Endodermal cell (in vitro differentiated cells): ENCODE measurements at regions not wholly inside any gene's neighbourhood (a gene's known extent, or its start where the extent isn't known, plus 50 kb on each side); places are given as distances from the start of the nearest gene placed in this dataset.

Source experiments
- DNase-seq: peaks from one replicate; pipeline ENCODE4 v3.0.0-alpha.2; 2017
- H3K27ac ChIP-seq: 2 replicates; pipeline ENCODE4 v1.5.1; 2013; ENCODE audit warnings: mild to moderate bottlenecking, low read depth, low read length, moderate library complexity
- H3K27me3 ChIP-seq: 2 replicates; pipeline ENCODE4 v1.6.1; 2013; ENCODE audit warnings: mild to moderate bottlenecking, low read length, moderate library complexity; ENCODE audit not compliant: insufficient read depth, control insufficient read depth, poor library complexity, severe bottlenecking
- H3K36me3 ChIP-seq: 2 replicates; pipeline ENCODE4 v1.7.0; 2013; ENCODE audit warnings: mild to moderate bottlenecking, low read length, moderate library complexity; ENCODE audit not compliant: control insufficient read depth, insufficient read depth
- H3K4me1 ChIP-seq: one replicate; pipeline ENCODE4 v1.7.0; 2013; ENCODE audit warnings: low read length; ENCODE audit not compliant: control insufficient read depth, insufficient read depth
- H3K4me3 ChIP-seq: 2 replicates; pipeline ENCODE4 v1.5.1; 2013; ENCODE audit warnings: mild to moderate bottlenecking, low read length, moderate library complexity
- H3K9ac ChIP-seq: 2 replicates; pipeline ENCODE4 v1.6.1; 2013; ENCODE audit warnings: mild to moderate bottlenecking, low read length, moderate library complexity; ENCODE audit not compliant: poor library complexity, severe bottlenecking; ENCODE audit errors: extremely low read depth
- H3K9me3 ChIP-seq: 2 replicates; pipeline ENCODE4 v1.6.1; 2013; ENCODE audit warnings: mild to moderate bottlenecking, low read length, moderate library complexity; ENCODE audit not compliant: control insufficient read depth
- H3K27ac Mint-ChIP-seq: 2 replicates; pipeline ENCODE4 v1.8.0; 2020; ENCODE audit warnings: mixed read lengths
- H3K27me3 Mint-ChIP-seq: 2 replicates; pipeline ENCODE4 v1.8.0; 2021; ENCODE audit warnings: mild to moderate bottlenecking, mixed read lengths; ENCODE audit not compliant: insufficient read depth
- H3K36me3 Mint-ChIP-seq: 2 replicates; pipeline ENCODE4 v1.8.0; 2020; ENCODE audit warnings: low read depth, mixed read lengths
- H3K4me1 Mint-ChIP-seq: 2 replicates; pipeline ENCODE4 v1.8.0; 2020; ENCODE audit warnings: mixed read lengths
- H3K4me3 Mint-ChIP-seq: 2 replicates; pipeline ENCODE4 v1.8.0; 2020; ENCODE audit warnings: mild to moderate bottlenecking, moderate library complexity, mixed read lengths
- H3K9me3 Mint-ChIP-seq: 2 replicates; pipeline ENCODE4 v1.8.0; 2020; ENCODE audit warnings: mild to moderate bottlenecking, mixed read lengths
- WGBS, 2 experiments: methylation state at CpG; one replicate each; pipeline versions ENCODE4 v1.1.5 to v1.1.7; 2013; ENCODE audit warnings: missing lambda C conversion rate in 2 of 2, mixed read lengths in 1 of 2; ENCODE audit not compliant: insufficient coverage in 1 of 2, insufficient read length in 1 of 2; 5-methylcytosine and 5-hydroxymethylcytosine counted together
- TF ChIP-seq, protein P1 (sequence below): fragments of 200-600 bp; sonication (generic); conservative IDR thresholded peaks from 2 replicates; pipeline ENCODE4 v1.5.0; 2021; ENCODE audit warnings: antibody characterized with exemption, mild to moderate bottlenecking

DNA sequence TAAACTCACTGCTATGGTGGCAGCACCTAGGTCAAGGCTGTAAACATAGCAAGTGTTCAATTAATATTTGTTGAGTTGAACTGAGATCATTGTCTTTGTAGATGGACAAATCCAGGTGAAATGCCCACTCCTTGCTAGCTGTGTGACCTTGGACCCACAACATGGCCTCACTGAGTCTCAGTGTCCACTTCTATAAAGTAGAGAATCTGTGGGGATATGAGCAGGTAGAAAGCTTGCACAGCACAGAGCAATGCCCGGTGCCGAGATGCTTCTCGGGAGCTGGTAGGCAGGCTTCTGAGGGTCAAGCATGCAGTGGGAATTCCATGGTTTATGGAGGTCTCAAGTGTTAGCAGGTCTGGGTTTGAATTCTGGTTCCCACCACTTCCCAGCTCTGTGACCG is 97.9 kb upstream of the SYT13 start:
- DNase-seq = no peak
- Mint-ChIP-seq H3K36me3 (no peaks in the 10 kb centered on the region), H3K27ac (no peak overlapping the region), H3K4me3 (no peak overlapping the region), H3K27me3 (peaks cover 2% of the 10 kb centered on the region), H3K9me3 (no peaks in the 10 kb centered on the region), H3K4me1 (no peaks in the 10 kb centered on the region)
- Histone ChIP-seq H3K9me3 (no peaks in the 10 kb centered on the region), H3K4me3 (no peak overlapping the region), H3K9ac (no peak overlapping the region), H3K4me1 (no peaks in the 10 kb centered on the region), H3K27ac (no peak overlapping the region), H3K27me3 (no peaks in the 10 kb centered on the region), H3K36me3 (no peaks in the 10 kb centered on the region)
- 95 to 96% methylated on average over 4 of the region's 4 CpGs for WGBS, 2 experiments
- TF ChIP-seq, protein P1, sequence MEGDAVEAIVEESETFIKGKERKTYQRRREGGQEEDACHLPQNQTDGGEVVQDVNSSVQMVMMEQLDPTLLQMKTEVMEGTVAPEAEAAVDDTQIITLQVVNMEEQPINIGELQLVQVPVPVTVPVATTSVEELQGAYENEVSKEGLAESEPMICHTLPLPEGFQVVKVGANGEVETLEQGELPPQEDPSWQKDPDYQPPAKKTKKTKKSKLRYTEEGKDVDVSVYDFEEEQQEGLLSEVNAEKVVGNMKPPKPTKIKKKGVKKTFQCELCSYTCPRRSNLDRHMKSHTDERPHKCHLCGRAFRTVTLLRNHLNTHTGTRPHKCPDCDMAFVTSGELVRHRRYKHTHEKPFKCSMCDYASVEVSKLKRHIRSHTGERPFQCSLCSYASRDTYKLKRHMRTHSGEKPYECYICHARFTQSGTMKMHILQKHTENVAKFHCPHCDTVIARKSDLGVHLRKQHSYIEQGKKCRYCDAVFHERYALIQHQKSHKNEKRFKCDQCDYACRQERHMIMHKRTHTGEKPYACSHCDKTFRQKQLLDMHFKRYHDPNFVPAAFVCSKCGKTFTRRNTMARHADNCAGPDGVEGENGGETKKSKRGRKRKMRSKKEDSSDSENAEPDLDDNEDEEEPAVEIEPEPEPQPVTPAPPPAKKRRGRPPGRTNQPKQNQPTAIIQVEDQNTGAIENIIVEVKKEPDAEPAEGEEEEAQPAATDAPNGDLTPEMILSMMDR = no peak

DNA sequence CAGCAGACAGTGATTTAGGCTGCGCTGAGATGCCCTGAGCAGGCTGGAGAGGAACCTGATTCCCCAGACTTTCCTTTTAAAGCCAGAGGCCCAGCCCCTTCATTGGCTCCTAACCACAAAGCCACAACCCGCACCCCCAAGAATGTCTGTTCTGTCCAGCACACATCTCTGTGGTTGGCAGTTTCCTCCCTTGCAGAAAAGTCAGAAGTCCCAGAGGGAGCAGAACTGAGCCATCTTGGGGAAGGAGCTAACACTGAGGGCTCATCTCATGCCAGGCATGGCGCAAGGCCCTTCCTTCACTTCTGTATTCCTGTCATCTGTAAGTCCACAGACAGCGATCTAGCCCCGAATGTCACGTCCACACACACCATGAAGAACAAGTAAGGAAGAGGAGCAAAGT is 97.1 kb upstream of the SYT13 start:
- Mint-ChIP-seq H3K4me1 (no peaks in the 10 kb centered on the region), H3K27me3 (peaks cover 2% of the 10 kb centered on the region), H3K36me3 (no peaks in the 10 kb centered on the region), H3K27ac (no peak overlapping the region), H3K9me3 (no peaks in the 10 kb centered on the region), H3K4me3 (no peak overlapping the region)
- no peaks in the 10 kb centered on the region for H3K36me3 ChIP-seq
- WGBS, 2 experiments = 86 to 93% methylated on average over 5 to 6 of the region's 6 CpGs
- H3K27ac ChIP-seq = no peak overlapping the region
- no peak overlapping the region for H3K9ac ChIP-seq
- no peaks in the 10 kb centered on the region for H3K9me3 ChIP-seq
- TF ChIP-seq, protein P1 = no peak
- H3K27me3 ChIP-seq = no peaks in the 10 kb centered on the region
- H3K4me1 ChIP-seq = no peaks in the 10 kb centered on the region
- DNase-seq = no peak
- H3K4me3 ChIP-seq = no peak overlapping the region

DNA sequence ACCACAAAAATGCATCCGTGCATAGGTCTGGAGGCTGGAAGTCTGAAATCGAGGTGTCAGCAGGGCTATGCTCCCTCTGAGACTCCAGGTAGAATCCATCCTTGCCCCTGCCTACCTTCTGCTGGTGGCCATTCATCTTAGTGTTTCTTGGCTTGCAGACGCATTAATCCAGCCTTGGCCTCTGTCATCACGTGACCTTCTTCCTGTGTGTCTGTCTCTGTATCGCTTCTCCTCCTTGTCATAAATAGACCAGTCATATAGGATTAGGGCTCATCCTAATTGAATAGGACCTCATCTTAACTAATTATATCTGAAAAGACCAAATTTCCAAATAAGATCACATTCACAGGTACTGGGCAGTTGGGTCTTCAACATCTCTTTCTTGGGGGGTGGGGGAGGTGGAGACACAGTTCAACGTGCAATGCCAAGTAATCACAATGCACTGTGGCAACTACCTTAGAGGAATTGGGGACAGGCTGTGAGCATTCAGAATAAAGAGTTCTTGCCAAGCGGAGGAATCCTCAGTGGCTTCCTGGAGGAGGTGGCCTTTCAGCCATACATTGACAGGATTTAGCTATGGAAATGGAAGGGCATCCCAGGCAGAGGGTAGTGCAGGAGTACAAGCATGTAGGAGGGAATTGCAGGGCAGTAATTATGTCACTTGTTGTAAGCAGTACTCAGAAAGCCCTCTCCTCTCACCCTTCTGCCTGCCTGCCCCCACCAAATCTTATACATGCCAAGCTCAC is 96.2 kb upstream of the SYT13 start:
- H3K27ac ChIP-seq = no peak overlapping the region
- Mint-ChIP-seq H3K9me3 (no peaks in the 10 kb centered on the region), H3K27ac (no peak overlapping the region), H3K4me3 (no peak overlapping the region), H3K27me3 (peaks cover 2% of the 10 kb centered on the region), H3K36me3 (no peaks in the 10 kb centered on the region), H3K4me1 (no peaks in the 10 kb centered on the region)
- H3K9me3 ChIP-seq = no peaks in the 10 kb centered on the region
- no peaks in the 10 kb centered on the region for H3K36me3 ChIP-seq
- no peaks in the 10 kb centered on the region for H3K4me1 ChIP-seq
- TF ChIP-seq, protein P1 = no peak
- H3K4me3 ChIP-seq = no peak overlapping the region
- WGBS, 2 experiments = 94% methylated on average over 7 of the region's 7 CpGs
- H3K27me3 ChIP-seq = no peaks in the 10 kb centered on the region
- H3K9ac ChIP-seq = no peak overlapping the region
- no peak for DNase-seq
